Testis (tissue), 2 donors: ENCODE measurements at regions not wholly inside any gene's neighbourhood (a gene's known extent, or its start where the extent isn't known, plus 50 kb on each side); places are given as distances from the start of the nearest gene placed in this dataset.

Source experiments
- DNase-seq: peaks from one replicate; pipeline ENCODE4 v3.0.0-alpha.2; 2019
- H3K27ac ChIP-seq, 2 donors: fragments of 200-600 bp; sonication (generic); one replicate each; pipeline ENCODE4 v1.5.1; 2019
- H3K27me3 ChIP-seq: fragments of 200-600 bp; sonication (generic); one replicate; pipeline ENCODE4 v1.5.1; 2019
- H3K36me3 ChIP-seq: fragments of 200-600 bp; sonication (generic); one replicate; pipeline ENCODE4 v1.5.1; 2017; ENCODE audit warnings: low read depth; ENCODE audit errors: missing control alignments
- H3K4me1 ChIP-seq: fragments of 200-600 bp; sonication (generic); one replicate; pipeline ENCODE4 v1.5.1; 2019
- H3K4me3 ChIP-seq, 2 donors: fragments of 200-600 bp; sonication (generic); one replicate each; pipeline ENCODE4 v1.5.1; 2017 to 2019
- H3K9me3 ChIP-seq: fragments of 200-600 bp; sonication (generic); one replicate; pipeline ENCODE4 v1.5.1; 2017
- POLR2A ChIP-seq: fragments of 450-650 bp; IDR thresholded peaks from one replicate; pipeline ENCODE4 v1.6.1; 2017; ENCODE audit warnings: antibody characterized with exemption, mild to moderate bottlenecking, moderate library complexity
- WGBS, 2 donors: methylation state at CpG; one replicate each; pipeline ENCODE4 v1.1.5; 2018; 5-methylcytosine and 5-hydroxymethylcytosine counted together
- intact Hi-C: fragments of 100-400 bp; cut with DNase I; formaldehyde crosslinking; loops from one replicate; pipeline ENCODE4 v1.15.1; 2023; ENCODE audit warnings: low total_unique reads
- TF ChIP-seq, protein P1 (sequence below), 3 experiments: fragments of 450-650 bp in 2 of 3; fragments of 200-600 bp in 1 of 3; sonication (generic) in 1 of 3; IDR thresholded peaks; one replicate each; pipeline ENCODE4 v1.5.1; 2016 to 2019; ENCODE audit warnings: antibody characterized with exemption in 3 of 3, mild to moderate bottlenecking in 2 of 3, moderate library complexity in 1 of 3

DNA sequence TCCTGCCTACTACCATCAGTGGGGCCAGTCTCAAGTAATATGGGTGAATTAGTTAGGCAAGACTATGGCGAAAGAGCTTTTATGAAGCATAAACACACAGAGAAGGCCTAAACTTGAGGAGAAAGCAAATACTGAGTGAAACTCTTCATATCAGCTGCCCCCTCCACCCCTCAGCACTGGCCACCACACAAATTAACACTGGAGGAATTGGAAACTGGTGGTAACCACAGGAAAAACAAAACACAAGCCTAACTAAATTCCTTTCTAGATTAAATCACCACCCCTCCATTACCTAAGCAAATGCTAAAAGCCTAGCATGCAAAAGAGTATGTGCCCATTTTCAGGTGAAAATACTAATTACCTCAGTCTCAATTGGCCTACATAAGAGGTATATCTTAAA, 774.7 kb upstream of the NECTIN3 start:
- Histone ChIP-seq H3K4me3 (no peak overlapping the region), H3K27ac (no peak overlapping the region), H3K9me3 (no peaks in the 10 kb centered on the region), H3K4me1 (no peaks in the 10 kb centered on the region), H3K27me3 (no peaks in the 10 kb centered on the region), H3K36me3 (no peaks in the 10 kb centered on the region)
- WGBS, 2 donors: 88 to 100% methylated on average over 1 of the region's 1 CpG
- no peak for TF ChIP-seq POLR2A
- intact Hi-C loops: no loop called here
- DNase-seq: no peak

DNA sequence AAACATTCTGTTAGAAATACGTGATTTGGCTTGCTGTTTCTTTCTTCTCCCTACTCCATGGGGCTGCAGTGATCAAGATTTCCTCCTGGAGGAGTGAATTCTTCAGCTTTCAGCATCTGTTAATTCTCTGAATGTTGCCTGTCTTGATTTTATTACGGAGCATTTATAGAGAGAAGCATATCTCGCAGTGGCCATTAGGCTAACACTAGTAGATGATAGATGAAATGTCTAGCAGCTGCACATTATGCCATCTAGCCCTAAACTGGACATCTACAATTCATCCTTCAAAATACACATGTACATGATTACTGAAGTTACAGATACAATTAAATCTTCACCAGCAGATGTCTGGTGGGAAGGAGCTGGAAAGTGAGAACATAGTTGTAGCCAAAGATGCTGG, 769.8 kb upstream of the NECTIN3 start:
- 75 to 79% methylated on average over 3 of the region's 3 CpGs for WGBS, 2 donors
- no peaks in the 10 kb centered on the region for H3K36me3 ChIP-seq

DNA sequence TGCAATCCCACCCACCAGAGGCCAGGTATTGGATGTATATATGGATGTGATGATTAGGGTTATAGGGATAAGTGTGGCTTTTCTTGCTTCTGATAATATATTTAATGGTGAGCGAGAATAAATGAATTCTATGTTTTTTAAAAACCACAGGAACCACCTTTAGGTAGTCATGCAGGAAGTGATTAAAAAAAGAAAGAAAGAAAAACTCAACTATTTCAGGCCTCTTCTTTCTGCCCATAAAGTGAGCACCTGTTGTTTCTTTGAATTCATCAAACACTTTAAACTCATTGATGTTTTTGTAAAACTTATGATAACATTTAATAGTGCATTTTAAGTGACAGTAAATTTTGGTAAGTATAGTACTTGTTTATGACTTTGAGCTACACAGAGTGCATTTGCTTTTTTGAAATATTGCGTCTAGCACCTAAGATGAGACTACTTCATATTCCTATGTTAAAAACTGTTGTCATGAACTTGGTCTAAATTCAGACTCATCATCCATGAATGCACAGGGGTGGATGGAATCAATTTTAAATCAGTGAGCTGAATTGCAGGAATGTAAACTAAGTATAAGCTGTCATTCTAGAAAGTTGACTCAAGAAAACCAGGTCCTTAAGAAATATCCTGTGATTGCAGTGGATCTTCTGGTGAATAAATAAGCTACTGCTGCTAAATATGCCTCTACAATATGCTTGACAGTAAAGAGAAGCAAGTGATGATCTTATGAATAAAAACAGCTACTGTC, 764.4 kb upstream of the NECTIN3 start:
- 92 to 93% methylated on average over 2 of the region's 2 CpGs for WGBS, 2 donors
- Histone ChIP-seq H3K9me3 (no peaks in the 10 kb centered on the region), H3K4me3 (no peak overlapping the region), H3K4me1 (no peaks in the 10 kb centered on the region), H3K27me3 (no peaks in the 10 kb centered on the region), H3K36me3 (no peaks in the 10 kb centered on the region), H3K27ac (no peak overlapping the region)
- DNase-seq: no peak
- no peak for TF ChIP-seq POLR2A
- TF ChIP-seq, protein P1, sequence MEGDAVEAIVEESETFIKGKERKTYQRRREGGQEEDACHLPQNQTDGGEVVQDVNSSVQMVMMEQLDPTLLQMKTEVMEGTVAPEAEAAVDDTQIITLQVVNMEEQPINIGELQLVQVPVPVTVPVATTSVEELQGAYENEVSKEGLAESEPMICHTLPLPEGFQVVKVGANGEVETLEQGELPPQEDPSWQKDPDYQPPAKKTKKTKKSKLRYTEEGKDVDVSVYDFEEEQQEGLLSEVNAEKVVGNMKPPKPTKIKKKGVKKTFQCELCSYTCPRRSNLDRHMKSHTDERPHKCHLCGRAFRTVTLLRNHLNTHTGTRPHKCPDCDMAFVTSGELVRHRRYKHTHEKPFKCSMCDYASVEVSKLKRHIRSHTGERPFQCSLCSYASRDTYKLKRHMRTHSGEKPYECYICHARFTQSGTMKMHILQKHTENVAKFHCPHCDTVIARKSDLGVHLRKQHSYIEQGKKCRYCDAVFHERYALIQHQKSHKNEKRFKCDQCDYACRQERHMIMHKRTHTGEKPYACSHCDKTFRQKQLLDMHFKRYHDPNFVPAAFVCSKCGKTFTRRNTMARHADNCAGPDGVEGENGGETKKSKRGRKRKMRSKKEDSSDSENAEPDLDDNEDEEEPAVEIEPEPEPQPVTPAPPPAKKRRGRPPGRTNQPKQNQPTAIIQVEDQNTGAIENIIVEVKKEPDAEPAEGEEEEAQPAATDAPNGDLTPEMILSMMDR (IDR thresholded peaks at IDR 0.05): no peak
- intact Hi-C loops: no loop called here

More for the DNA sequence above, 769.8 kb upstream of the NECTIN3 start:
- Histone ChIP-seq H3K27me3 (no peaks in the 10 kb centered on the region), H3K4me1 (no peaks in the 10 kb centered on the region), H3K27ac (no peak overlapping the region), H3K9me3 (no peaks in the 10 kb centered on the region), H3K4me3 (no peak overlapping the region)
- no peak for DNase-seq
- intact Hi-C loops: no loop called here
- TF ChIP-seq POLR2A: no peak
- TF ChIP-seq, protein P1 (IDR thresholded peaks at IDR 0.05): no peak

DNA sequence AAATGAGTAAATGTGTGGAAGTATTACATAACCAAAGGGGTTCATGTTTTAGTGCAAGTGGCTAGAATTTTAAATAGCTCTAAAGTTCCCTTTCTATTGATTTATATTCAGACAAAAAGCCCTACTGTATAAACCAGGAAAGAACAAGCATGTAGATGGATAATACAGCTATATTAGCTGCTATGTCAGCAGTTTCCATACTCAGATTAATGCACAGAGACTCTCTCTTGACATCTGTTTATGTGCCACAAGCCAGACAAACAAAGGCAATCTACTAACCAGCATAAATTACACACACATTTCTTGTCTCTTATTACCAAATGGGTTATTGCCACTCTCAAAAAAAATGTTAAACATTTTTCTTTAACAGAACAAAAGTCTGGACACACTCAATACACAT, 760.1 kb upstream of the NECTIN3 start:
- Histone ChIP-seq H3K9me3 (no peaks in the 10 kb centered on the region), H3K36me3 (no peaks in the 10 kb centered on the region), H3K4me3 (no peak overlapping the region), H3K27me3 (no peaks in the 10 kb centered on the region), H3K27ac (no peak overlapping the region), H3K4me1 (no peaks in the 10 kb centered on the region)
- TF ChIP-seq POLR2A: no peak
- TF ChIP-seq, protein P1 (IDR thresholded peaks at IDR 0.05): no peak
- intact Hi-C loops: no loop called here
- DNase-seq: no peak

DNA sequence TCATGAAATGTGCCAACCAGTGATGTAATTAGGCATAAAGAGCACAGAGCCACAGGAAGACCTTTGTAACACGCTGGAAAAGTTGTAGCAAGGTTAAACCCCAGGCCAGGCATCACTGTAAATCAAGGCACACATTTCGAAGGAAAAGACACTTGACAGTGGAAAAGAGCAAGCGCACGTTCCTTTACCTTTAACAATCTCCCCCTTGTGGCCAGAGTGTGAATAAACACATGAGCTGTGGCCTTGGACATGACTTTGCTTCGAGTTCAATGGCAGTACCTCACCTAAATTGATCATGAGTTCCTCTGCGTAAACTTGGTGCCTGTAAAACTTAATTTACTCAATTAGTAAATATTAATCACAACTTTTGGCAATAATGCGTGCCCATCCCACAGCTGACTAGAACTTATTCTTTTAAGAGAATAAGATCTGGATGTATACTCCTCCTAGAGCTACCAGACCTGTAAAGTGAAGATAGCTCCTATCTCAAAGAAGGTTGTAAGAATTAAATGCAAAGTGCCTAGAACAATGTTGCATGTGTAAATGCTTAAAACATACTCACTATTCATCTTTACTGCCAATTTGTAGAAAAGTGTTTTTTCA, 757.0 kb upstream of the NECTIN3 start:
- WGBS, 2 donors: 44 to 51% methylated on average over 7 of the region's 7 CpGs
- no peak overlapping the region for H3K27ac ChIP-seq
- H3K4me3 ChIP-seq: no peak overlapping the region
- intact Hi-C loops: no loop called here
- TF ChIP-seq POLR2A: no peak
- TF ChIP-seq, protein P1 (IDR thresholded peaks at IDR 0.05): peak; percentile 74 to 88 (median 77)
- peak; percentile 81 for DNase-seq
- no peaks in the 10 kb centered on the region for H3K36me3 ChIP-seq
- H3K4me1 ChIP-seq: no peaks in the 10 kb centered on the region
- no peaks in the 10 kb centered on the region for H3K27me3 ChIP-seq
- H3K9me3 ChIP-seq: no peaks in the 10 kb centered on the region
